Naive thymus-derived CD4-positive, alpha-beta T cell (primary cell): ENCODE measurements at regions not wholly inside any gene's neighbourhood (a gene's known extent, or its start where the extent isn't known, plus 50 kb on each side); places are given as distances from the start of the nearest gene placed in this dataset.
A peak's percentile ranks its signal among the peaks of the same experiment; 100 is the strongest.

Experiments used
- ATAC-seq: fragments of 150-1000 bp; cut with Tn5 transposase; 2 replicates; pipeline ENCODE4 v1.10.0; 2021; ENCODE audit warnings: mild to moderate bottlenecking, moderate library complexity
- CTCF ChIA-PET: fragments of 350-600 bp; sonication (Branson Sonifier 250); formaldehyde crosslinking; loops from one replicate; lab custom pipeline; 2021; ENCODE audit warnings: antibody characterized with exemption; lab: Charles Lee
- POLR2A ChIA-PET: fragments of 350-600 bp; sonication (Branson Sonifier 250); formaldehyde crosslinking; loops from one replicate; lab custom pipeline; 2021; ENCODE audit warnings: antibody characterized with exemption, inconsistent platforms; lab: Charles Lee
- DNase-seq, 9 donors: peaks; one replicate each; pipeline versions ENCODE4 v3.0.0 to v3.0.0-alpha.2; 2020 to 2022; ENCODE audit warnings: mixed read lengths in 1 of 9
- H3K27ac ChIP-seq: one replicate; pipeline ENCODE4 v1.7.0; 2013; ENCODE audit warnings: mild to moderate bottlenecking, low read depth, low read length, moderate library complexity
- H3K27me3 ChIP-seq, 2 donors: one replicate each; pipeline ENCODE4 v1.7.0; 2013; ENCODE audit warnings: low read length in 2 of 2, mild to moderate bottlenecking in 2 of 2, moderate library complexity in 2 of 2; ENCODE audit not compliant: control insufficient read depth in 2 of 2, insufficient read depth in 2 of 2
- H3K36me3 ChIP-seq, 3 experiments: 1 replicate in 2 of 3; 2 replicates in 1 of 3; pipeline ENCODE4 v1.7.0; 2013; ENCODE audit warnings: low read length in 3 of 3, mild to moderate bottlenecking in 3 of 3, moderate library complexity in 1 of 3; ENCODE audit not compliant: insufficient read depth in 3 of 3, control insufficient read depth in 2 of 3
- H3K4me1 ChIP-seq, 2 donors: one replicate each; pipeline ENCODE4 v1.7.0; 2013; ENCODE audit warnings: low read length in 2 of 2, mild to moderate bottlenecking in 2 of 2, moderate library complexity in 1 of 2; ENCODE audit not compliant: control insufficient read depth in 2 of 2, insufficient read depth in 2 of 2
- H3K4me3 ChIP-seq: 2 replicates; pipeline ENCODE4 v1.7.0; 2013; ENCODE audit warnings: mild to moderate bottlenecking, low read length
- H3K9me3 ChIP-seq, 3 experiments: 1 replicate in 2 of 3; 2 replicates in 1 of 3; pipeline ENCODE4 v1.7.0; 2013; ENCODE audit warnings: low read length in 3 of 3; ENCODE audit not compliant: control insufficient read depth in 2 of 3
- H3K27ac Mint-ChIP-seq, 9 donors: one replicate each; pipeline ENCODE4 v1.8.0; 2020 to 2022; ENCODE audit warnings: mixed read lengths in 9 of 9, mild to moderate bottlenecking in 8 of 9, moderate library complexity in 5 of 9, inconsistent platforms in 2 of 9
- H3K27me3 Mint-ChIP-seq, 5 donors: one replicate each; pipeline ENCODE4 v1.8.0; 2021 to 2022; ENCODE audit warnings: mixed read lengths in 5 of 5, mild to moderate bottlenecking in 1 of 5
- H3K36me3 Mint-ChIP-seq, 5 donors: one replicate each; pipeline ENCODE4 v1.8.0; 2020 to 2022; ENCODE audit warnings: mixed read lengths in 5 of 5, mild to moderate bottlenecking in 3 of 5, inconsistent platforms in 1 of 5
- H3K4me1 Mint-ChIP-seq, 7 donors: one replicate each; pipeline ENCODE4 v1.8.0; 2020 to 2022; ENCODE audit warnings: mixed read lengths in 7 of 7, mild to moderate bottlenecking in 3 of 7, inconsistent platforms in 1 of 7
- H3K4me3 Mint-ChIP-seq, 10 donors: one replicate each; pipeline ENCODE4 v1.8.0; 2020 to 2022; ENCODE audit warnings: mild to moderate bottlenecking in 10 of 10, mixed read lengths in 10 of 10, moderate library complexity in 6 of 10, inconsistent platforms in 2 of 10
- H3K9me3 Mint-ChIP-seq, 11 donors: one replicate each; pipeline ENCODE4 v1.8.0; 2020 to 2022; ENCODE audit warnings: mixed read lengths in 11 of 11, mild to moderate bottlenecking in 4 of 11, inconsistent platforms in 1 of 11, moderate library complexity in 1 of 11
- intact Hi-C, 2 donors: fragments of 100-400 bp; cut with micrococcal nuclease; formaldehyde crosslinking; loops; one replicate each; pipeline ENCODE4 v1.15.1; 2023

GRCh38 chr10:117662126-117662525, 119.6 kb downstream of the EMX2 start:
- H3K36me3 Mint-ChIP-seq: no peaks in the 10 kb centered on the region
- peaks cover 0 to 6% (median 0%) of the 10 kb centered on the region in 7 donors for H3K4me1 Mint-ChIP-seq
- H3K4me1 ChIP-seq: no peaks in the 10 kb centered on the region
- H3K9me3 Mint-ChIP-seq: peaks cover 0 to 2% (median 0%) of the 10 kb centered on the region in 11 donors
- ChIA-PET POLR2A (no interaction called here), CTCF (no interaction called here)
- no peaks in the 10 kb centered on the region for H3K9me3 ChIP-seq
- no peak overlapping the region for H3K27ac ChIP-seq
- no peak overlapping the region for H3K4me3 ChIP-seq
- DNase-seq (no peak), ATAC-seq (no peak)
- no peak overlapping the region for H3K27ac Mint-ChIP-seq
- intact Hi-C loops: no loop called here
- no peak overlapping the region for H3K4me3 Mint-ChIP-seq
- H3K36me3 ChIP-seq: no peaks in the 10 kb centered on the region
- H3K27me3 ChIP-seq: no peaks in the 10 kb centered on the region
- peaks cover 4 to 11% (median 5%) of the 10 kb centered on the region in 5 donors for H3K27me3 Mint-ChIP-seq

- ChIA-PET CTCF (no interaction called here), POLR2A (no interaction called here)
- Histone ChIP-seq H3K9me3 (no peaks in the 10 kb centered on the region), H3K4me3 (no peak overlapping the region), H3K36me3 (no peaks in the 10 kb centered on the region), H3K27ac (no peak overlapping the region), H3K4me1 (no peaks in the 10 kb centered on the region), H3K27me3 (no peaks in the 10 kb centered on the region)
- Mint-ChIP-seq H3K4me1 (peaks cover 0 to 2% (median 0%) of the 10 kb centered on the region in 7 donors), H3K36me3 (no peaks in the 10 kb centered on the region), H3K9me3 (peaks cover 0 to 2% (median 0%) of the 10 kb centered on the region in 11 donors), H3K27ac (no peak overlapping the region), H3K27me3 (peaks cover 4 to 18% (median 7%) of the 10 kb centered on the region in 5 donors), H3K4me3 (no peak overlapping the region)
- DNase-seq (no peak), ATAC-seq (no peak)
- intact Hi-C loops: no loop called here
These were observed 120.4 kb downstream of the EMX2 start for GRCh38 chr10:117662751-117663540.

GRCh38 chr10:117663750-117664149, 121.2 kb downstream of the EMX2 start:
- Histone ChIP-seq H3K4me1 (no peaks in the 10 kb centered on the region), H3K4me3 (no peak overlapping the region), H3K27me3 (no peaks in the 10 kb centered on the region), H3K27ac (no peak overlapping the region), H3K36me3 (no peaks in the 10 kb centered on the region), H3K9me3 (no peaks in the 10 kb centered on the region)
- no peaks in the 10 kb centered on the region for H3K36me3 Mint-ChIP-seq
- H3K9me3 Mint-ChIP-seq: peaks cover 0 to 2% (median 0%) of the 10 kb centered on the region in 11 donors
- H3K4me3 Mint-ChIP-seq: no peak overlapping the region
- no peak for ATAC-seq
- ChIA-PET CTCF (no interaction called here), POLR2A (no interaction called here)
- DNase-seq: peak in 1 of 9 donors; percentile 21
- H3K27ac Mint-ChIP-seq: peak overlapping the region in 1 of 9 donors; percentile 16
- peaks cover 0 to 2% (median 0%) of the 10 kb centered on the region in 7 donors for H3K4me1 Mint-ChIP-seq
- intact Hi-C loops: no loop called here
- H3K27me3 Mint-ChIP-seq: peaks cover 4 to 18% (median 7%) of the 10 kb centered on the region in 5 donors

GRCh38 chr10:117664288-117664687, 121.7 kb downstream of the EMX2 start:
- H3K36me3 ChIP-seq: no peaks in the 10 kb centered on the region
- Mint-ChIP-seq H3K27me3 (peaks cover 4 to 18% (median 7%) of the 10 kb centered on the region in 5 donors), H3K4me3 (no peak overlapping the region), H3K27ac (no peak overlapping the region), H3K9me3 (peaks cover 0 to 2% (median 0%) of the 10 kb centered on the region in 11 donors), H3K4me1 (peaks cover 0 to 2% (median 0%) of the 10 kb centered on the region in 7 donors), H3K36me3 (no peaks in the 10 kb centered on the region)
- intact Hi-C loops: no loop called here
- ATAC-seq: no peak
- peak in 1 of 9 donors; percentile 4 for DNase-seq
- no peaks in the 10 kb centered on the region for H3K4me1 ChIP-seq
- H3K27me3 ChIP-seq: no peaks in the 10 kb centered on the region
- H3K9me3 ChIP-seq: no peaks in the 10 kb centered on the region
- ChIA-PET CTCF (no interaction called here), POLR2A (no interaction called here)
- no peak overlapping the region for H3K27ac ChIP-seq
- H3K4me3 ChIP-seq: no peak overlapping the region

GRCh38 chr10:117666166-117666565, 123.6 kb downstream of the EMX2 start:
- Mint-ChIP-seq H3K9me3 (peaks cover 0 to 2% (median 0%) of the 10 kb centered on the region in 11 donors), H3K27ac (no peak overlapping the region), H3K4me1 (peaks cover 0 to 2% (median 0%) of the 10 kb centered on the region in 7 donors), H3K4me3 (no peak overlapping the region), H3K36me3 (no peaks in the 10 kb centered on the region), H3K27me3 (peaks cover 0 to 18% (median 7%) of the 10 kb centered on the region in 5 donors)
- intact Hi-C loops: no loop called here
- no peak overlapping the region for H3K27ac ChIP-seq
- no peaks in the 10 kb centered on the region for H3K4me1 ChIP-seq
- no peaks in the 10 kb centered on the region for H3K27me3 ChIP-seq
- peak in 1 of 9 donors; percentile 1 for DNase-seq
- POLR2A ChIA-PET: no interaction called here
- no peaks in the 10 kb centered on the region for H3K36me3 ChIP-seq
- ATAC-seq: no peak
- no peaks in the 10 kb centered on the region for H3K9me3 ChIP-seq
- no peak overlapping the region for H3K4me3 ChIP-seq
- CTCF ChIA-PET: no interaction called here

GRCh38 chr10:117666965-117667364, 124.4 kb downstream of the EMX2 start:
- Histone ChIP-seq H3K4me1 (no peaks in the 10 kb centered on the region), H3K36me3 (no peaks in the 10 kb centered on the region), H3K27ac (no peak overlapping the region), H3K4me3 (no peak overlapping the region), H3K27me3 (no peaks in the 10 kb centered on the region), H3K9me3 (no peaks in the 10 kb centered on the region)
- ChIA-PET CTCF (no interaction called here), POLR2A (no interaction called here)
- Mint-ChIP-seq H3K9me3 (peaks cover 0 to 2% (median 0%) of the 10 kb centered on the region in 11 donors), H3K4me3 (no peak overlapping the region), H3K4me1 (peaks cover 0 to 2% (median 0%) of the 10 kb centered on the region in 7 donors), H3K27me3 (peaks cover 0 to 18% (median 7%) of the 10 kb centered on the region in 5 donors), H3K36me3 (no peaks in the 10 kb centered on the region), H3K27ac (no peak overlapping the region)
- intact Hi-C loops: no loop called here
- ATAC-seq (no peak), DNase-seq (peak in 1 of 9 donors; percentile 16)

- POLR2A ChIA-PET: no interaction called here
- CTCF ChIA-PET: no interaction called here
These were observed 125.3 kb downstream of the EMX2 start for GRCh38 chr10:117667831-117668230.

More at GRCh38 chr10:117667831-117668230, 125.3 kb downstream of the EMX2 start:
- no peaks in the 10 kb centered on the region for H3K9me3 ChIP-seq
- Mint-ChIP-seq H3K9me3 (peaks cover 0 to 2% (median 0%) of the 10 kb centered on the region in 11 donors), H3K4me1 (peaks cover 0 to 2% (median 0%) of the 10 kb centered on the region in 7 donors), H3K4me3 (no peak overlapping the region), H3K27me3 (peaks cover 0 to 18% (median 7%) of the 10 kb centered on the region in 5 donors), H3K36me3 (no peaks in the 10 kb centered on the region), H3K27ac (no peak overlapping the region)
- H3K36me3 ChIP-seq: no peaks in the 10 kb centered on the region
- no peaks in the 10 kb centered on the region for H3K27me3 ChIP-seq
- H3K4me1 ChIP-seq: no peaks in the 10 kb centered on the region
- ATAC-seq: no peak
- DNase-seq: no peak
- H3K4me3 ChIP-seq: no peak overlapping the region
- no peak overlapping the region for H3K27ac ChIP-seq
- intact Hi-C loops: no loop called here
